ENCODE measurements at regions not wholly inside any gene's neighbourhood (a gene's known extent, or its start where the extent isn't known, plus 50 kb on each side); places are given as distances from the start of the nearest gene placed in this dataset.

GRCh38 chr1:43074709-43075108 lies 97.4 kb downstream of the EBNA1BP2 start:
- WGBS, 2 donors (ENCODE audit: low coverage in 1 of 2), result 81 to 83% methylated on average over 2 of the region's 2 CpGs
- no peak for TF ChIP-seq EP300 (IDR thresholded peaks at IDR 0.05)
- TF ChIP-seq POLR2AphosphoS5 (IDR thresholded peaks at IDR 0.05), result no peak
- TF ChIP-seq POLR2A (IDR thresholded peaks at IDR 0.05), result no peak
- TF ChIP-seq CTCF (IDR thresholded peaks at IDR 0.05), result no peak
- Histone ChIP-seq H3K27ac (no peak overlapping the region), H3K4me3 (no peak overlapping the region), H3K27me3 (peaks cover 5% of the 10 kb centered on the region), H3K36me3 (no peaks in the 10 kb centered on the region), H3K4me1 (peaks cover 0 to 1% (median 0%) of the 10 kb centered on the region in 3 donors), H3K9me3 (no peaks in the 10 kb centered on the region)
- no peak for ATAC-seq

- no peak for ATAC-seq
- no peak for TF ChIP-seq CTCF (IDR thresholded peaks at IDR 0.05)
- TF ChIP-seq POLR2A (IDR thresholded peaks at IDR 0.05), result no peak
- TF ChIP-seq EP300 (IDR thresholded peaks at IDR 0.05), result no peak
- TF ChIP-seq POLR2AphosphoS5 (IDR thresholded peaks at IDR 0.05), result no peak
- WGBS, 2 donors (ENCODE audit: low coverage in 1 of 2), result 91 to 92% methylated on average over 3 of the region's 3 CpGs
These were observed 97.8 kb downstream of the EBNA1BP2 start for GRCh38 chr1:43074244-43074643.

GRCh38 chr1:43073490-43074230 lies 98.4 kb downstream of the EBNA1BP2 start:
- TF ChIP-seq CTCF (IDR thresholded peaks at IDR 0.05) (peak in 3 of 4 experiments; percentile 88 to 92 (median 88)), EP300 (IDR thresholded peaks at IDR 0.05) (no peak), POLR2AphosphoS5 (IDR thresholded peaks at IDR 0.05) (peak; percentile 28)
- peak; percentile 84 for ATAC-seq
- WGBS, 2 donors (ENCODE audit: low coverage in 1 of 2), result 26 to 33% methylated on average over 5 to 8 of the region's 8 CpGs

More at GRCh38 chr1:43074244-43074643, 97.8 kb downstream of the EBNA1BP2 start:
- Histone ChIP-seq H3K27ac (no peak overlapping the region), H3K27me3 (peaks cover under 1% of the 10 kb centered on the region), H3K9me3 (no peaks in the 10 kb centered on the region), H3K4me1 (peaks cover 0 to 6% (median 0%) of the 10 kb centered on the region in 3 donors), H3K4me3 (no peak overlapping the region), H3K36me3 (no peaks in the 10 kb centered on the region)

GRCh38 chr1:43072314-43072713 lies 99.8 kb downstream of the EBNA1BP2 start:
- no peak for ATAC-seq
- H3K4me3 ChIP-seq, result no peak overlapping the region
- no peaks in the 10 kb centered on the region for H3K36me3 ChIP-seq
- TF ChIP-seq POLR2AphosphoS5 (IDR thresholded peaks at IDR 0.05) (no peak), CTCF (IDR thresholded peaks at IDR 0.05) (no peak), EP300 (IDR thresholded peaks at IDR 0.05) (no peak), POLR2A (IDR thresholded peaks at IDR 0.05) (no peak)
- WGBS, 2 donors (ENCODE audit: low coverage in 1 of 2), result 57 to 84% methylated on average over 1 to 4 of the region's 4 CpGs
- H3K27ac ChIP-seq, result no peak overlapping the region
- H3K4me1 ChIP-seq, result peaks cover 0 to 22% (median 7%) of the 10 kb centered on the region in 3 donors
- no peaks in the 10 kb centered on the region for H3K27me3 ChIP-seq
- H3K9me3 ChIP-seq, result no peaks in the 10 kb centered on the region

More at GRCh38 chr1:43073490-43074230, 98.4 kb downstream of the EBNA1BP2 start:
- Histone ChIP-seq H3K36me3 (no peaks in the 10 kb centered on the region), H3K4me1 (peaks cover 0 to 12% (median 0%) of the 10 kb centered on the region in 3 donors), H3K4me3 (no peak overlapping the region), H3K27ac (no peak overlapping the region), H3K9me3 (no peaks in the 10 kb centered on the region), H3K27me3 (no peaks in the 10 kb centered on the region)

- H3K4me1 ChIP-seq, result peaks cover 0 to 22% (median 7%) of the 10 kb centered on the region in 3 donors
- no peaks in the 10 kb centered on the region for H3K27me3 ChIP-seq
- no peak overlapping the region for H3K4me3 ChIP-seq
- H3K27ac ChIP-seq, result no peak overlapping the region
- no peaks in the 10 kb centered on the region for H3K36me3 ChIP-seq
- ATAC-seq, result no peak
- no peaks in the 10 kb centered on the region for H3K9me3 ChIP-seq
- no peak for TF ChIP-seq CTCF (IDR thresholded peaks at IDR 0.05)
- TF ChIP-seq POLR2A (IDR thresholded peaks at IDR 0.05), result no peak
- no peak for TF ChIP-seq POLR2AphosphoS5 (IDR thresholded peaks at IDR 0.05)
- TF ChIP-seq EP300 (IDR thresholded peaks at IDR 0.05), result no peak
- 66 to 100% methylated on average over 1 to 2 of the region's 2 CpGs for WGBS, 2 donors (ENCODE audit: low coverage in 1 of 2)
These were observed 100.8 kb downstream of the EBNA1BP2 start for GRCh38 chr1:43071241-43071640.

All from gastroesophageal sphincter (tissue), 4 donors.